IMR-90 (cell line): ENCODE measurements at regions not wholly inside any gene's neighbourhood (a gene's known extent, or its start where the extent isn't known, plus 50 kb on each side); places are given as distances from the start of the nearest gene placed in this dataset.

Experiments used
- ATAC-seq: fragments of 200-7000 bp; cut with Tn5 transposase; 2 replicates; pipeline ENCODE4 v1.9.1; 2020; ENCODE audit warnings: low read depth, mild to moderate bottlenecking, moderate library complexity
- BruUV-seq: library from RNA; stranded (reverse); fragments of 400-500 nt; replicated peaks from 2 replicates; lab custom pipeline; 2021; lab: Mats Ljungman, UMichigan
- CTCF ChIA-PET: fragments of 300-600 bp; formaldehyde crosslinking; extraction: SDS; loops from one replicate; lab custom pipeline; 2021; ENCODE audit warnings: antibody characterized with exemption; lab: Yijun Ruan, JAX
- POLR2A ChIA-PET: fragments of 300-600 bp; sonication (Branson Sonifier 250); formaldehyde crosslinking; loops from one replicate; lab custom pipeline; 2022; ENCODE audit warnings: antibody characterized with exemption; ENCODE audit not compliant: unreplicated experiment; lab: Charles Lee
- DNase-seq: peaks from one replicate; pipeline ENCODE4 v3.0.0; 2013
- H2AFZ ChIP-seq: replicated peaks from 2 replicates; pipeline ENCODE3; 2013; ENCODE audit warnings: low read length, mild to moderate bottlenecking; ENCODE audit not compliant: poor library complexity
- H2AK5ac ChIP-seq: 2 replicates; pipeline ENCODE4 v1.6.1; 2013; ENCODE audit warnings: low read depth, low read length, inconsistent platforms
- H2AK9ac ChIP-seq: replicated peaks from 2 replicates; pipeline ENCODE3; 2013; ENCODE audit warnings: mild to moderate bottlenecking, low read depth, low read length, moderate library complexity; ENCODE audit not compliant: poor library complexity
- H2BK120ac ChIP-seq: 2 replicates; pipeline ENCODE4 v1.6.1; 2013; ENCODE audit warnings: low read depth, low read length, inconsistent platforms
- H2BK15ac ChIP-seq: 3 replicates; pipeline ENCODE4 v1.6.1; 2013; ENCODE audit warnings: low read depth, low read length, inconsistent platforms
- H2BK20ac ChIP-seq: 2 replicates; pipeline ENCODE4 v1.6.1; 2013; ENCODE audit warnings: low read depth, mild to moderate bottlenecking, inconsistent platforms, low read length, moderate library complexity
- H2BK5ac ChIP-seq: 2 replicates; pipeline ENCODE4 v1.6.1; 2013; ENCODE audit warnings: mild to moderate bottlenecking, low read depth, low read length, inconsistent platforms; ENCODE audit not compliant: poor library complexity, severe bottlenecking
- H3K14ac ChIP-seq: replicated peaks from 2 replicates; pipeline ENCODE4 v1.6.1; 2013; ENCODE audit warnings: low read depth, low read length, inconsistent platforms
- H3K18ac ChIP-seq: 2 replicates; pipeline ENCODE4 v1.6.1; 2013; ENCODE audit warnings: low read depth, low read length, control low read depth
- H3K23ac ChIP-seq: 2 replicates; pipeline ENCODE4 v1.6.1; 2013; ENCODE audit warnings: low read depth, low read length, inconsistent platforms
- H3K27ac ChIP-seq: 2 replicates; pipeline ENCODE4 v1.5.1; 2013; ENCODE audit warnings: mild to moderate bottlenecking, control low read depth, low read length; ENCODE audit not compliant: insufficient read depth
- H3K27me3 ChIP-seq: 2 replicates; pipeline ENCODE4 v1.6.1; 2013; ENCODE audit warnings: low read length; ENCODE audit not compliant: control insufficient read depth, insufficient read depth
- H3K36me3 ChIP-seq: 2 replicates; pipeline ENCODE4 v1.6.1; 2013; ENCODE audit warnings: low read length, mixed read lengths; ENCODE audit not compliant: control insufficient read depth, insufficient read depth
- H3K4ac ChIP-seq: 2 replicates; pipeline ENCODE4 v1.6.1; 2013; ENCODE audit warnings: low read depth, low read length, inconsistent platforms
- H3K4me1 ChIP-seq: 2 replicates; pipeline ENCODE4 v1.6.1; 2013; ENCODE audit warnings: low read length, mixed read lengths; ENCODE audit not compliant: control insufficient read depth, insufficient read depth
- H3K4me2 ChIP-seq: 2 replicates; pipeline ENCODE4 v1.6.1; 2013; ENCODE audit warnings: low read depth, mild to moderate bottlenecking, control low read depth, low read length, moderate library complexity
- H3K4me3 ChIP-seq: 2 replicates; pipeline ENCODE4 v1.5.1; 2013; ENCODE audit warnings: low read depth, mild to moderate bottlenecking, control low read depth, low read length, moderate library complexity; ENCODE audit not compliant: insufficient read depth
- H3K56ac ChIP-seq: 2 replicates; pipeline ENCODE4 v1.6.1; 2013; ENCODE audit warnings: low read length, inconsistent platforms; ENCODE audit not compliant: insufficient read depth; ENCODE audit errors: extremely low read depth
- H3K79me1 ChIP-seq, 2 experiments: 2 replicates each; pipeline ENCODE4 v1.6.1; 2013; ENCODE audit warnings: low read length in 2 of 2, inconsistent platforms in 1 of 2, low read depth in 1 of 2
- H3K9ac ChIP-seq: 2 replicates; pipeline ENCODE4 v1.6.1; 2013; ENCODE audit warnings: low read depth, low read length, control low read depth
- H3K9me1 ChIP-seq: 2 replicates; pipeline ENCODE4 v1.6.1; 2013; ENCODE audit warnings: low read length, inconsistent platforms; ENCODE audit not compliant: insufficient read depth
- H3K9me3 ChIP-seq: 2 replicates; pipeline ENCODE4 v1.6.1; 2013; ENCODE audit warnings: low read length; ENCODE audit not compliant: control insufficient read depth, insufficient read depth
- H4K20me1 ChIP-seq: 2 replicates; pipeline ENCODE4 v1.6.1; 2013; ENCODE audit warnings: low read length, inconsistent platforms; ENCODE audit not compliant: insufficient read depth
- H4K5ac ChIP-seq: 2 replicates; pipeline ENCODE4 v1.6.1; 2013; ENCODE audit warnings: mild to moderate bottlenecking, low read depth, low read length, control low read depth
- H4K8ac ChIP-seq, 2 experiments: 2 replicates each; pipeline ENCODE4 v1.6.1; 2013; ENCODE audit warnings: low read depth in 2 of 2, low read length in 2 of 2, control low read depth in 1 of 2, inconsistent platforms in 1 of 2
- H4K91ac ChIP-seq: 2 replicates; pipeline ENCODE4 v1.6.1; 2013; ENCODE audit warnings: low read depth, low read length, inconsistent platforms; ENCODE audit not compliant: insufficient read depth
- BHLHE40 ChIP-seq: fragments of 150-350 bp; IDR thresholded peaks from 2 replicates; pipeline ENCODE4 v1.6.1; 2016; ENCODE audit warnings: mild to moderate bottlenecking, low read depth, low read length
- POLR2A ChIP-seq: IDR thresholded peaks from 2 replicates; pipeline ENCODE4 v1.6.1; 2012; ENCODE audit warnings: mild to moderate bottlenecking, low read depth, low read length
- WGBS, 2 experiments: methylation state at CpG; one replicate each; pipeline versions ENCODE4 v1.1.5 to v1.1.7; 2013; ENCODE audit warnings: missing lambda C conversion rate in 2 of 2; ENCODE audit not compliant: insufficient read length in 1 of 2; ENCODE audit errors: extremely low coverage in 2 of 2; 5-methylcytosine and 5-hydroxymethylcytosine counted together
- dilution Hi-C: fragments of 300-500 bp; cut with HindIII; formaldehyde crosslinking; loops from one replicate; pipeline ENCODE4 v1.14.3; 2018; ENCODE audit warnings: low sequenced_read_pairs; ENCODE audit not compliant: unreplicated experiment
- in situ Hi-C: fragments of 300-500 bp; cut with MboI; formaldehyde crosslinking; loops from 3 replicates; pipeline ENCODE4 v1.14.3; 2019; ENCODE audit warnings: low sequenced_read_pairs, inconsistent platforms, mixed read lengths
- intact Hi-C: fragments of 100-400 bp; cut with micrococcal nuclease; formaldehyde crosslinking; loops from 2 replicates; pipeline ENCODE4 v1.10.0; 2022

DNA sequence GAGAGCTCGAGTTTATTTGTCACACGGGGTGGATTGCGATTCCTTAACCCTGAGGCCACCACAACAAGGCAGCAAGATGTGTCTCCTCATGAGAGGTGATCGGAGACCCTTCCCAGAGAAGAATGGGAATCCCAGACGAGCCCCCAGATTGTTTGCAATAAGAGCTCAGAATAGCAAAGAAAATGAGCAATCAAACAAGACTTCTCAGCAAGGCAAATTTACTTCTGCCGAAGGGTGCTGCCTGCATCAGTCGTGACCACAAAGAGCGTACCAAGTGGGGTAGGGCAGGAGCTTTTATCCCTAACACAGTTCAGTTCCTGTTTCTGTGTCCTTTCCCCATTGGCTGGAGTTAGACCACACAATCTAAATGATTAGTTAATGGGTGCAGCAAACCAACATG is 237.5 kb upstream of the SYT4 start:
- Histone ChIP-seq H3K4me3 (no peak overlapping the region), H2AFZ (no peak overlapping the region), H2BK120ac (no peak overlapping the region), H3K27ac (no peak overlapping the region), H2AK5ac (no peak overlapping the region), H3K23ac (no peak overlapping the region), H3K4ac (no peak overlapping the region), H2BK15ac (no peak overlapping the region), H4K20me1 (no peaks in the 10 kb centered on the region), H3K4me2 (no peak overlapping the region), H3K27me3 (no peaks in the 10 kb centered on the region), H4K91ac (no peak overlapping the region), H3K9me1 (no peaks in the 10 kb centered on the region), H3K9ac (no peak overlapping the region), H2AK9ac (no peak overlapping the region), H4K8ac (no peak overlapping the region), H2BK5ac (no peak overlapping the region), H3K4me1 (no peaks in the 10 kb centered on the region), H3K56ac (no peak overlapping the region), H3K36me3 (no peaks in the 10 kb centered on the region), H3K79me1 (no peaks in the 10 kb centered on the region), H4K5ac (no peak overlapping the region), H3K14ac (no peak overlapping the region), H3K9me3 (peaks cover 8% of the 10 kb centered on the region), H3K18ac (no peak overlapping the region), H2BK20ac (no peak overlapping the region)
- dilution Hi-C loops (no loop called here), intact Hi-C loops (no loop called here), in situ Hi-C loops (no loop called here)
- CTCF ChIA-PET = interaction anchor here (0.6 kb wide), 1 partner anchor 1021 kb away, joined by 5 read pairs; no protein-coding TSS in a partner anchor
- DNase-seq (no peak), ATAC-seq (no peak)
- POLR2A ChIA-PET = no interaction called here
- BruUV-seq = no TSS peak
- TF ChIP-seq BHLHE40 (no peak), POLR2A (no peak)
- WGBS, 2 experiments = no CpG with 5 or more reads among the region's 8 CpGs
